AG09309 (cell line): ENCODE measurements at regions not wholly inside any gene's neighbourhood (a gene's known extent, or its start where the extent isn't known, plus 50 kb on each side); places are given as distances from the start of the nearest gene placed in this dataset.

Experiments used
- DNase-seq: peaks from one replicate; pipeline ENCODE4 v3.0.0-alpha.2; 2010; ENCODE audit warnings: low read depth
- H3K4me3 ChIP-seq: 2 replicates; pipeline ENCODE4 v1.5.1; 2011; ENCODE audit warnings: mild to moderate bottlenecking, low read depth, low read length, moderate library complexity; ENCODE audit not compliant: control insufficient read depth
- CTCF ChIP-seq: IDR thresholded peaks from 2 replicates; pipeline ENCODE4 v1.5.1; 2011; ENCODE audit warnings: mild to moderate bottlenecking, low read depth, low read length, inconsistent platforms; ENCODE audit not compliant: insufficient read depth, control insufficient read depth; ENCODE audit errors: missing control alignments

- no peak for DNase-seq
- no peak for TF ChIP-seq CTCF
- H3K4me3 ChIP-seq: no peak overlapping the region
These were observed 51.7 kb upstream of the MAPK4 start for GRCh38 chr18:50508228-50508627.

- TF ChIP-seq CTCF: no peak
- no peak for DNase-seq
- H3K4me3 ChIP-seq: no peak overlapping the region
These were observed 50.9 kb upstream of the MAPK4 start for GRCh38 chr18:50509012-50509411.
